ENCODE measurements at regions not wholly inside any gene's neighbourhood (a gene's known extent, or its start where the extent isn't known, plus 50 kb on each side); places are given as distances from the start of the nearest gene placed in this dataset.
"Not testable (repeated sequence)": the region's sequence is repeated elsewhere in the genome, so short reads cannot be mapped to it uniquely, and the experiment has no call there.

- no peak for DNase-seq (ENCODE audit: low read depth in 2 of 2)
These were observed 465.1 kb upstream of the GALNTL6 start for GRCh38 chr4:171348090-171348489.

- no peak for DNase-seq (ENCODE audit: low read depth in 2 of 2)
These were observed 470.6 kb upstream of the GALNTL6 start for GRCh38 chr4:171342646-171343045.

GRCh38 chr4:171340258-171340657 lies 472.9 kb upstream of the GALNTL6 start:
- DNase-seq (ENCODE audit: low read depth in 2 of 2): no peak

DNA sequence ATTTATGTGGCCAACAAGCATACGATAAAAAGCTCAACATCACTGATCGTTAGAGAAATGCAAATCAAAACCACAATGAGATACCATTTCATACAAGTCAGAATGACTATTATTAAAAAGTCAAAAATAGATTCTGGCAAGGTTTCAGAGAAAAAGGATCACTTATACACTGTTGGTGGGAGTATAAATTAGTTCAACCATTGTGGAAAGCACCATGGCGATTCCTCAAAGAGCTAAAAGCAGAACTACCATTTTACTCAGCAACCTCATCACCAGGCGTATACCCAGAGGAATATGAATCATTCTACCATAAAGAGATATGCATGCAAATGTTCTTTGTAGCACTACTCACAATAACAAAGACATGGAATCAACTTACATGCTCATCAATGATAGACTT lies 478.7 kb upstream of the GALNTL6 start:
- DNase-seq (ENCODE audit: low read depth in 2 of 2): no peak

DNA sequence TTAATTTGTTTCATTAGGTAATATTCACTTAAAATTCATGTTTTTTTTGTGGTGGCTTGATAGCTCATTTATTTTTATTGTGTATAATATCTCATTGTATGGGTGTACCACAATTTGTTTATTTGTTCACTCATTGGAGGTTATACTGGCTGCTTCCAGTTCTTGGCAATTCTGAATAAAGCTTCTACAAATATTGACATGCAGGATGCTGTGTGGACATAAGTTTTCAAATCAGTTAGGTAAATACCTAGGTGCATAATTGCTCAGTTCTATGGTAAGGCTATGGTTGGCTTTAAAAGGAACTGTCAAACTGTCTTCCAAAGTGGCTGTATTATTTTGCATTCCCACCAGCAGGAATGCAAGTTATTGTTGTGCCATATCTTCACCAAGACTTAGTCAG lies 504.5 kb upstream of the GALNTL6 start:
- DNase-seq (ENCODE audit: low read depth in 2 of 2): no peak

- DNase-seq (ENCODE audit: low read depth in 2 of 2): not testable (repeated sequence)
These were observed 515.0 kb upstream of the GALNTL6 start for GRCh38 chr4:171298048-171298718.

DNA sequence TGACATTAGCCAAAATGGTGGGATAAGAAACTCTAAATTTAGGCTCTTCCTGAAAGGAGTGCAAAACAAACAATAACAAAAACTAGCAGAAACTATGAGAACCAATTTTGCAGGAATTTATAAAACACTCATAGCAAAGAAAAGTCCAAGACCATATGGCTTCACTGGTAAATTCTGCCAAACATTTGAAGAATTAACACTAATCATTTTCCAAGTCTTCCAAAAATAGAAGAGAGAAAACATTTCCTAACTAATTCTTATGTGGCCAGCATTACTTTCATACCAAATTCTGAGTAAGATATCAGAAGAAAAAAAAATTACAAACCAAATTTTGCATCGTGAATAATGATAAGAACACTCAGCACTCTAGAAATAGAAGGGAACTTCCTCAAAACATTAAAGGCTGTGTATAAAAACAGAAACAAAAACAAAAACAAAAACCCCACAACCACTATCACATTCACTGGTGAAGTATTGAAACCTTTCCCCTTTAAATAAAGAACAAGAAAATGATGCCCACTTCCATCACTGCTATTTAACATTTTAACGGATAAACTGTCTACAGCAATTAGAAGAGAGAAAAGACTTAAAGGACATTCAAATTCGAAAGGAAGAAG lies 524.3 kb upstream of the GALNTL6 start:
- DNase-seq (ENCODE audit: low read depth in 2 of 2): no peak

GRCh38 chr4:171281359-171281758 lies 531.8 kb upstream of the GALNTL6 start:
- no peak for DNase-seq (ENCODE audit: low read depth in 2 of 2)

DNA sequence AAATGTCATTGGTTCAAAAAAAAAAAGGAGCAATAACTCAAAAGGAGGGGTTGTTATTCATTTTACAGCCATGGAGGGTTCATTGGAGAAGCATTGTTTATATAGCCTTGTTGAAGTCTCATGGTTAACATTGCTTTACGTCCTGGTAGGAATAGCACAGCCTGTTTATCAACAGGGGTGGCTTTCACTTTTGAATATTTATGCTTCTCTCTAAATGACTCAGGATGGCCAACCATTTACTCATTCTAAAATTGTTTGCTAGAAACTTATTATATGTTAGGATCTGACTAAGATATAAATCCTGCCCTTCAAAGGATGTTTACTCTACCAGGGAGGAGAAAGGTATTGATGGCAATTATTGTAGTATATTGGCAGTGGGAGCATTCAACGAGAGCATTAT lies 534.1 kb upstream of the GALNTL6 start:
- DNase-seq (ENCODE audit: low read depth in 2 of 2): no peak

GRCh38 chr4:171266671-171267070 lies 546.5 kb upstream of the GALNTL6 start:
- no peak for DNase-seq (ENCODE audit: low read depth in 2 of 2)

GRCh38 chr4:171265190-171265818 lies 547.9 kb upstream of the GALNTL6 start:
- DNase-seq (ENCODE audit: low read depth in 2 of 2): no peak

DNA sequence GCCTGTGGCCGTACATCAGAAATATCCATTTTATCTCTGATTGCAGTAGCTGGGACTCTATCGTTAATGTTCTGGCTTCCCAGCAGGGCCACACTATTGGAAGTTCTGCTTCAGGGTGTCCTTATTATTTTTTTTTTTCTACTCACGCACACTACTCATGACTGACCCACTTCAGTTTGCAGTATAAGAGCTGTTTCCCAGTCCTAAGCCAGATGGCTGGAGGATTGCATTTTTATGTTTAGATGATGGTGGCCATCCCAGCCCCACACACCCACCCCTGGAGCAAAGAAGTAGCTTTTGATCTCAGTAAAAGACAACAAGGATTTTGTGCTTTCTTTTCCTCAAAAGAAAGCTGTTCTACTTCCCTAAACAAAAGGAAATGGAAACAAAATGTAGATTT lies 557.0 kb upstream of the GALNTL6 start:
- DNase-seq (ENCODE audit: low read depth in 2 of 2): no peak

DNA sequence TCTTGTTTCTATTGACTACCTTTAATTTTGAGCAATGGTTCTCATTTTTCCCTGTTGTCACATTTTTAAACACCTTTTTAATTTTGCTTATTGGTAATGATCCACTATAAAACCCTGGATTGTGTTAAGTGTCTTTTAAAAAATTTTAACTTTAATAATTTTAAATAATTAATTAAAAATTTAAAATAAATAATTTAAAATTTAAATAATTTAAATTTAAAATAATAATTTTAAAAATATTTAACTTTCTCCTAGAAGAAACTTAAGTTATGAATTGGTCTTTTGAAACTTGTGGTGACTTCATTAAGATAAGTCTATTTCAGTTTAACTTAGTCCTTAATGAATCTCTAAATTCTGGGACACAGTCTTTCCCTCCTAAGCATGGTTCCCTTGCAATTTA lies 566.3 kb upstream of the GALNTL6 start:
- DNase-seq (ENCODE audit: low read depth in 2 of 2): no peak

DNA sequence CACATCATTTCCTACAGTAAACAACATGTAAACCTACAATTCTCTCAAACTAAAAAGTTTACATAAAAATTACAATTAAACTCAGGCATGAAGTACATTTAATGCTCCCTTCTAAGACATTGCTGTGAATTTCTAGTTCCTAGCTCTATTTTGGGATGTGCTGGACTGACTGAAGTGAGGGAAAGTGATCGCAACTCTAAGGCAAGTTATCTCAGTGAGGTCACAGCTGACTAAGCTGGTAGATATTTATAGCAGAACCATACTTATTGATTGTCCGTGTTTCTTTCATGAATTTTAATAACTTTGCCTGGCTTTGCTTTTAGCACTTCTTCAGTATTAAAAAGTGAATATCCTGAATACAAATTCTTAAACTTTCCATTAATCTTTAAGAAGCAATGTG lies 570.4 kb upstream of the GALNTL6 start:
- no peak for DNase-seq (ENCODE audit: low read depth in 2 of 2)

- no peak for DNase-seq (ENCODE audit: low read depth in 2 of 2)
These were observed 574.0 kb upstream of the GALNTL6 start for GRCh38 chr4:171239196-171239595.

GRCh38 chr4:171235521-171235920 lies 577.7 kb upstream of the GALNTL6 start:
- DNase-seq (ENCODE audit: low read depth in 2 of 2): no peak

- DNase-seq (ENCODE audit: low read depth in 2 of 2): not testable (repeated sequence)
These were observed 583.9 kb upstream of the GALNTL6 start for GRCh38 chr4:171229354-171229753.

GRCh38 chr4:171221181-171221580 lies 592.0 kb upstream of the GALNTL6 start:
- DNase-seq (ENCODE audit: low read depth in 2 of 2): no peak

- no peak for DNase-seq (ENCODE audit: low read depth in 2 of 2)
These were observed 609.8 kb upstream of the GALNTL6 start for GRCh38 chr4:171203425-171203824.

- no peak for DNase-seq (ENCODE audit: low read depth in 2 of 2)
These were observed 610.3 kb upstream of the GALNTL6 start for GRCh38 chr4:171202908-171203307.

DNA sequence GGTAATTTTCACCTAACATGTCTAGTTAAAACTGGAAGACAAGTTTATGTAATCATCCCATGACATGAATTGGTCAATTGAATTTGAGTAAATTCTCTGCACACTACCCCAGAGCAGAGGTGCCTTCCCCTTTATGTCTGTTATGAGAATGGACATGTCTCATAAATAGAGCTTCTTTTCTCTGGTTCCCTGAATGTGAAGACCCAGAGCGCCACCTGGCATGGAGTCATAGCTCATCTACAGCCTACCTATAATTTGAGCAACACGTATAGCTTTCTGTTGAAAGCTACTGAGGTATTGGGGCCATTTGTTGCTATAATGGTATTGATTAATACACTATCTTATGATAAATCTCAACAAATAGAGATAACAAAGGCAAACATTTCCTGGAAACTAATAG lies 626.5 kb upstream of the GALNTL6 start:
- DNase-seq (ENCODE audit: low read depth in 2 of 2): no peak

GRCh38 chr4:171181090-171181489 lies 632.1 kb upstream of the GALNTL6 start:
- DNase-seq (ENCODE audit: low read depth in 2 of 2): no peak

DNA sequence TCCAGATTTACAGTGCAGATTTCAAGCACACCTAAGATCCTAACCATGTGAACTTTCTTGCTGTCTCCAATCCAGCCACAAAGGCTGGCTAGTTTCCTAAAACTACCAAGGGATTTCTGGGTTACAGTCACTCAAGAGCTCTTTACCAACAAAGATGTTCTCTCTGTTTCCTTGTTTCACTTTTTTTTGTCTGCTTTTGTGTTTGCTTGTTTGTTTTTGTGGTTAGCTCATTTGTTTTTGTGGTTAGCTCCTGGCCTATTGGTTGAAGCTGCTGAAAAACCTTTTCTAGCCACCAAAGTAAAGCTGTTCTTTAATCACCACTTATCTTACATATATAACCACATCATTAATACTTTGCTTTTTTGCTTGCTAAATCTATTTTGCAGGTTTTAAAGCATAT lies 642.5 kb upstream of the GALNTL6 start:
- DNase-seq (ENCODE audit: low read depth in 2 of 2): no peak
